ENCODE measurements at regions not wholly inside any gene's neighbourhood (a gene's known extent, or its start where the extent isn't known, plus 50 kb on each side); places are given as distances from the start of the nearest gene placed in this dataset.

DNA sequence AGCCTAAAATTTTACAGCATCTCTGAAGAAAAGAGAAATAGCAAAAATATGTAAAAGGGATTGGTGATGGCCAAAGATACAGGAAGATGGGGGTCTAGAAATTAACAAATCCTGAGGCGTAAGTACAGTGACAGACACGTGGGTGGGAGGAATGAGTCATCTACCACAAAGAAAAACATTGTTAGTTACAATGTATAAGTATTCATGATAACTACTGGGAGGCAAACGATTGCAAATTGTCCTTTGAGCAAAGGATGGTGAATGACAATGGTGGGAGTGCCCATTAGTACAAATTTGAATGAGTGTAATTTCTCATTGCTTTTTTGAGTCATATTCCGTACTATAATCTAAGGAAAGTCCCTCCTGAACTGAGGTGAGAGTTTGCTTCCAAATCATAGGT lies 809.0 kb upstream of the FAM98A start (continued):
- TF ChIP-seq, protein P1, sequence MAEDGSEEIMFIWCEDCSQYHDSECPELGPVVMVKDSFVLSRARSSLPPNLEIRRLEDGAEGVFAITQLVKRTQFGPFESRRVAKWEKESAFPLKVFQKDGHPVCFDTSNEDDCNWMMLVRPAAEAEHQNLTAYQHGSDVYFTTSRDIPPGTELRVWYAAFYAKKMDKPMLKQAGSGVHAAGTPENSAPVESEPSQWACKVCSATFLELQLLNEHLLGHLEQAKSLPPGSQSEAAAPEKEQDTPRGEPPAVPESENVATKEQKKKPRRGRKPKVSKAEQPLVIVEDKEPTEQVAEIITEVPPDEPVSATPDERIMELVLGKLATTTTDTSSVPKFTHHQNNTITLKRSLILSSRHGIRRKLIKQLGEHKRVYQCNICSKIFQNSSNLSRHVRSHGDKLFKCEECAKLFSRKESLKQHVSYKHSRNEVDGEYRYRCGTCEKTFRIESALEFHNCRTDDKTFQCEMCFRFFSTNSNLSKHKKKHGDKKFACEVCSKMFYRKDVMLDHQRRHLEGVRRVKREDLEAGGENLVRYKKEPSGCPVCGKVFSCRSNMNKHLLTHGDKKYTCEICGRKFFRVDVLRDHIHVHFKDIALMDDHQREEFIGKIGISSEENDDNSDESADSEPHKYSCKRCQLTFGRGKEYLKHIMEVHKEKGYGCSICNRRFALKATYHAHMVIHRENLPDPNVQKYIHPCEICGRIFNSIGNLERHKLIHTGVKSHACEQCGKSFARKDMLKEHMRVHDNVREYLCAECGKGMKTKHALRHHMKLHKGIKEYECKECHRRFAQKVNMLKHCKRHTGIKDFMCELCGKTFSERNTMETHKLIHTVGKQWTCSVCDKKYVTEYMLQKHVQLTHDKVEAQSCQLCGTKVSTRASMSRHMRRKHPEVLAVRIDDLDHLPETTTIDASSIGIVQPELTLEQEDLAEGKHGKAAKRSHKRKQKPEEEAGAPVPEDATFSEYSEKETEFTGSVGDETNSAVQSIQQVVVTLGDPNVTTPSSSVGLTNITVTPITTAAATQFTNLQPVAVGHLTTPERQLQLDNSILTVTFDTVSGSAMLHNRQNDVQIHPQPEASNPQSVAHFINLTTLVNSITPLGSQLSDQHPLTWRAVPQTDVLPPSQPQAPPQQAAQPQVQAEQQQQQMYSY (CRISPR knock-in tag; IDR thresholded peaks at IDR 0.05): no peak
- TF ChIP-seq, protein P2, sequence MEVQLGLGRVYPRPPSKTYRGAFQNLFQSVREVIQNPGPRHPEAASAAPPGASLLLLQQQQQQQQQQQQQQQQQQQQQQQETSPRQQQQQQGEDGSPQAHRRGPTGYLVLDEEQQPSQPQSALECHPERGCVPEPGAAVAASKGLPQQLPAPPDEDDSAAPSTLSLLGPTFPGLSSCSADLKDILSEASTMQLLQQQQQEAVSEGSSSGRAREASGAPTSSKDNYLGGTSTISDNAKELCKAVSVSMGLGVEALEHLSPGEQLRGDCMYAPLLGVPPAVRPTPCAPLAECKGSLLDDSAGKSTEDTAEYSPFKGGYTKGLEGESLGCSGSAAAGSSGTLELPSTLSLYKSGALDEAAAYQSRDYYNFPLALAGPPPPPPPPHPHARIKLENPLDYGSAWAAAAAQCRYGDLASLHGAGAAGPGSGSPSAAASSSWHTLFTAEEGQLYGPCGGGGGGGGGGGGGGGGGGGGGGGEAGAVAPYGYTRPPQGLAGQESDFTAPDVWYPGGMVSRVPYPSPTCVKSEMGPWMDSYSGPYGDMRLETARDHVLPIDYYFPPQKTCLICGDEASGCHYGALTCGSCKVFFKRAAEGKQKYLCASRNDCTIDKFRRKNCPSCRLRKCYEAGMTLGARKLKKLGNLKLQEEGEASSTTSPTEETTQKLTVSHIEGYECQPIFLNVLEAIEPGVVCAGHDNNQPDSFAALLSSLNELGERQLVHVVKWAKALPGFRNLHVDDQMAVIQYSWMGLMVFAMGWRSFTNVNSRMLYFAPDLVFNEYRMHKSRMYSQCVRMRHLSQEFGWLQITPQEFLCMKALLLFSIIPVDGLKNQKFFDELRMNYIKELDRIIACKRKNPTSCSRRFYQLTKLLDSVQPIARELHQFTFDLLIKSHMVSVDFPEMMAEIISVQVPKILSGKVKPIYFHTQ (CRISPR knock-in tag; IDR thresholded peaks at IDR 0.05): no peak
- TF ChIP-seq ZNF138 (CRISPR knock-in tag; conservative IDR thresholded peaks at IDR 0.05) (no peak), TCF7 (CRISPR knock-in tag; IDR thresholded peaks at IDR 0.05; ENCODE audit: low read depth) (no peak), NFE2L1 (CRISPR knock-in tag; IDR thresholded peaks at IDR 0.05) (no peak), OVOL2 (CRISPR knock-in tag; IDR thresholded peaks at IDR 0.05; ENCODE audit: borderline replicate concordance) (no peak)
- TF ChIP-seq, protein P3, sequence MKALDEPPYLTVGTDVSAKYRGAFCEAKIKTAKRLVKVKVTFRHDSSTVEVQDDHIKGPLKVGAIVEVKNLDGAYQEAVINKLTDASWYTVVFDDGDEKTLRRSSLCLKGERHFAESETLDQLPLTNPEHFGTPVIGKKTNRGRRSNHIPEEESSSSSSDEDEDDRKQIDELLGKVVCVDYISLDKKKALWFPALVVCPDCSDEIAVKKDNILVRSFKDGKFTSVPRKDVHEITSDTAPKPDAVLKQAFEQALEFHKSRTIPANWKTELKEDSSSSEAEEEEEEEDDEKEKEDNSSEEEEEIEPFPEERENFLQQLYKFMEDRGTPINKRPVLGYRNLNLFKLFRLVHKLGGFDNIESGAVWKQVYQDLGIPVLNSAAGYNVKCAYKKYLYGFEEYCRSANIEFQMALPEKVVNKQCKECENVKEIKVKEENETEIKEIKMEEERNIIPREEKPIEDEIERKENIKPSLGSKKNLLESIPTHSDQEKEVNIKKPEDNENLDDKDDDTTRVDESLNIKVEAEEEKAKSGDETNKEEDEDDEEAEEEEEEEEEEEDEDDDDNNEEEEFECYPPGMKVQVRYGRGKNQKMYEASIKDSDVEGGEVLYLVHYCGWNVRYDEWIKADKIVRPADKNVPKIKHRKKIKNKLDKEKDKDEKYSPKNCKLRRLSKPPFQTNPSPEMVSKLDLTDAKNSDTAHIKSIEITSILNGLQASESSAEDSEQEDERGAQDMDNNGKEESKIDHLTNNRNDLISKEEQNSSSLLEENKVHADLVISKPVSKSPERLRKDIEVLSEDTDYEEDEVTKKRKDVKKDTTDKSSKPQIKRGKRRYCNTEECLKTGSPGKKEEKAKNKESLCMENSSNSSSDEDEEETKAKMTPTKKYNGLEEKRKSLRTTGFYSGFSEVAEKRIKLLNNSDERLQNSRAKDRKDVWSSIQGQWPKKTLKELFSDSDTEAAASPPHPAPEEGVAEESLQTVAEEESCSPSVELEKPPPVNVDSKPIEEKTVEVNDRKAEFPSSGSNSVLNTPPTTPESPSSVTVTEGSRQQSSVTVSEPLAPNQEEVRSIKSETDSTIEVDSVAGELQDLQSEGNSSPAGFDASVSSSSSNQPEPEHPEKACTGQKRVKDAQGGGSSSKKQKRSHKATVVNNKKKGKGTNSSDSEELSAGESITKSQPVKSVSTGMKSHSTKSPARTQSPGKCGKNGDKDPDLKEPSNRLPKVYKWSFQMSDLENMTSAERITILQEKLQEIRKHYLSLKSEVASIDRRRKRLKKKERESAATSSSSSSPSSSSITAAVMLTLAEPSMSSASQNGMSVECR (CRISPR knock-in tag; IDR thresholded peaks at IDR 0.05; ENCODE audit: borderline replicate concordance): no peak
- TF ChIP-seq, protein P4, sequence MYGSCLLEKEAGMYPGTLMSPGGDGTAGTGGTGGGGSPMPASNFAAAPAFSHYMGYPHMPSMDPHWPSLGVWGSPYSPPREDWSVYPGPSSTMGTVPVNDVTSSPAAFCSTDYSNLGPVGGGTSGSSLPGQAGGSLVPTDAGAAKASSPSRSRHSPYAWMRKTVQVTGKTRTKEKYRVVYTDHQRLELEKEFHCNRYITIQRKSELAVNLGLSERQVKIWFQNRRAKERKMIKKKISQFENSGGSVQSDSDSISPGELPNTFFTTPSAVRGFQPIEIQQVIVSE (CRISPR knock-in tag; IDR thresholded peaks at IDR 0.05; ENCODE audit: borderline replicate concordance): no peak
- TF ChIP-seq, protein P5, sequence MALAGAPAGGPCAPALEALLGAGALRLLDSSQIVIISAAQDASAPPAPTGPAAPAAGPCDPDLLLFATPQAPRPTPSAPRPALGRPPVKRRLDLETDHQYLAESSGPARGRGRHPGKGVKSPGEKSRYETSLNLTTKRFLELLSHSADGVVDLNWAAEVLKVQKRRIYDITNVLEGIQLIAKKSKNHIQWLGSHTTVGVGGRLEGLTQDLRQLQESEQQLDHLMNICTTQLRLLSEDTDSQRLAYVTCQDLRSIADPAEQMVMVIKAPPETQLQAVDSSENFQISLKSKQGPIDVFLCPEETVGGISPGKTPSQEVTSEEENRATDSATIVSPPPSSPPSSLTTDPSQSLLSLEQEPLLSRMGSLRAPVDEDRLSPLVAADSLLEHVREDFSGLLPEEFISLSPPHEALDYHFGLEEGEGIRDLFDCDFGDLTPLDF (CRISPR knock-in tag; IDR thresholded peaks at IDR 0.05): no peak

DNA sequence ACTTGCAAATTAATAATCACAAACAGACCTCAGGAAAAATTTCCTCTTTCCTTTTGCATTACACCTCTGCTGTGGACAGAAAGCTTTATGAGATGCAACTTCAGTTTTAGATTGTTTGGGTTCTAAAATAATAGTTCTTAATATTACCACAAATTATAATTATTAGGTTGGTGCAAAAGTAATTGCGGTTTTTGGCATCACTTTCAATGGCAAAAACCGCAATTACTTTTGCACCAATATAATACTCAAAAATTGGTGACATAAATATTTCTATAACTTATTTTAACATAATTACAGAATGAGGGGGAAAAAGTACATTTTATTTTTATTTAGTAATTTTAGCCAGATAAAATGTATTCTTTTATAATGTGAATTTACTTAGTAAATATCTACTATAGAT lies 804.4 kb upstream of the FAM98A start:
- CTCF ChIA-PET: no interaction called here
- ATAC-seq: no peak
- Mint-ChIP-seq H3K9me3 (no peaks in the 10 kb centered on the region), H3K36me3 (no peaks in the 10 kb centered on the region), H3K27ac (no peak overlapping the region), H3K4me1 (peaks cover 12% of the 10 kb centered on the region), H3K27me3 (ENCODE audit: low read depth) (peaks cover 5% of the 10 kb centered on the region; the same call in 1 of the 2 replicates), H3K4me3 (no peak overlapping the region)
- no peak for DNase-seq (ENCODE audit: low spot score)
- TF ChIP-seq IRF2 (CRISPR knock-in tag; IDR thresholded peaks at IDR 0.05; ENCODE audit: borderline replicate concordance, low read depth) (no peak), RORB (CRISPR knock-in tag; IDR thresholded peaks at IDR 0.05) (no peak), TP53 (CRISPR knock-in tag; IDR thresholded peaks at IDR 0.05) (no peak), NR2C2 (CRISPR knock-in tag; IDR thresholded peaks at IDR 0.05) (no peak)
- TF ChIP-seq, protein P6, sequence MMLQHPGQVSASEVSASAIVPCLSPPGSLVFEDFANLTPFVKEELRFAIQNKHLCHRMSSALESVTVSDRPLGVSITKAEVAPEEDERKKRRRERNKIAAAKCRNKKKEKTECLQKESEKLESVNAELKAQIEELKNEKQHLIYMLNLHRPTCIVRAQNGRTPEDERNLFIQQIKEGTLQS (CRISPR knock-in tag; conservative IDR thresholded peaks at IDR 0.05): no peak
- TF ChIP-seq, protein P7, sequence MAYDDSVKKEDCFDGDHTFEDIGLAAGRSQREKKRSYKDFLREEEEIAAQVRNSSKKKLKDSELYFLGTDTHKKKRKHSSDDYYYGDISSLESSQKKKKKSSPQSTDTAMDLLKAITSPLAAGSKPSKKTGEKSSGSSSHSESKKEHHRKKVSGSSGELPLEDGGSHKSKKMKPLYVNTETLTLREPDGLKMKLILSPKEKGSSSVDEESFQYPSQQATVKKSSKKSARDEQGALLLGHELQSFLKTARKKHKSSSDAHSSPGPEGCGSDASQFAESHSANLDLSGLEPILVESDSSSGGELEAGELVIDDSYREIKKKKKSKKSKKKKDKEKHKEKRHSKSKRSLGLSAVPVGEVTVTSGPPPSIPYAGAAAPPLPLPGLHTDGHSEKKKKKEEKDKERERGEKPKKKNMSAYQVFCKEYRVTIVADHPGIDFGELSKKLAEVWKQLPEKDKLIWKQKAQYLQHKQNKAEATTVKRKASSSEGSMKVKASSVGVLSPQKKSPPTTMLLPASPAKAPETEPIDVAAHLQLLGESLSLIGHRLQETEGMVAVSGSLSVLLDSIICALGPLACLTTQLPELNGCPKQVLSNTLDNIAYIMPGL (CRISPR knock-in tag; IDR thresholded peaks at IDR 0.05): no peak
- TF ChIP-seq, protein P8, sequence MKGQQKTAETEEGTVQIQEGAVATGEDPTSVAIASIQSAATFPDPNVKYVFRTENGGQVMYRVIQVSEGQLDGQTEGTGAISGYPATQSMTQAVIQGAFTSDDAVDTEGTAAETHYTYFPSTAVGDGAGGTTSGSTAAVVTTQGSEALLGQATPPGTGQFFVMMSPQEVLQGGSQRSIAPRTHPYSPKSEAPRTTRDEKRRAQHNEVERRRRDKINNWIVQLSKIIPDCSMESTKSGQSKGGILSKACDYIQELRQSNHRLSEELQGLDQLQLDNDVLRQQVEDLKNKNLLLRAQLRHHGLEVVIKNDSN (CRISPR knock-in tag; IDR thresholded peaks at IDR 0.05): no peak
- TF ChIP-seq, protein P9, sequence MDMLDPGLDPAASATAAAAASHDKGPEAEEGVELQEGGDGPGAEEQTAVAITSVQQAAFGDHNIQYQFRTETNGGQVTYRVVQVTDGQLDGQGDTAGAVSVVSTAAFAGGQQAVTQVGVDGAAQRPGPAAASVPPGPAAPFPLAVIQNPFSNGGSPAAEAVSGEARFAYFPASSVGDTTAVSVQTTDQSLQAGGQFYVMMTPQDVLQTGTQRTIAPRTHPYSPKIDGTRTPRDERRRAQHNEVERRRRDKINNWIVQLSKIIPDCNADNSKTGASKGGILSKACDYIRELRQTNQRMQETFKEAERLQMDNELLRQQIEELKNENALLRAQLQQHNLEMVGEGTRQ (CRISPR knock-in tag; IDR thresholded peaks at IDR 0.05): no peak
- TF ChIP-seq, protein P10, sequence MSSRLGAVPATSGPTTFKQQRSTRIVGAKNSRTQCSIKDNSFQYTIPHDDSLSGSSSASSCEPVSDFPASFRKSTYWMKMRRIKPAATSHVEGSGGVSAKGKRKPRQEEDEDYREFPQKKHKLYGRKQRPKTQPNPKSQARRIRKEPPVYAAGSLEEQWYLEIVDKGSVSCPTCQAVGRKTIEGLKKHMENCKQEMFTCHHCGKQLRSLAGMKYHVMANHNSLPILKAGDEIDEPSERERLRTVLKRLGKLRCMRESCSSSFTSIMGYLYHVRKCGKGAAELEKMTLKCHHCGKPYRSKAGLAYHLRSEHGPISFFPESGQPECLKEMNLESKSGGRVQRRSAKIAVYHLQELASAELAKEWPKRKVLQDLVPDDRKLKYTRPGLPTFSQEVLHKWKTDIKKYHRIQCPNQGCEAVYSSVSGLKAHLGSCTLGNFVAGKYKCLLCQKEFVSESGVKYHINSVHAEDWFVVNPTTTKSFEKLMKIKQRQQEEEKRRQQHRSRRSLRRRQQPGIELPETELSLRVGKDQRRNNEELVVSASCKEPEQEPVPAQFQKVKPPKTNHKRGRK (CRISPR knock-in tag; IDR thresholded peaks at IDR 0.05; ENCODE audit: borderline replicate concordance): no peak
- POLR2A ChIA-PET: no interaction called here

Measured in WTC11 (cell line).